AG09319 (cell line): ENCODE measurements at regions not wholly inside any gene's neighbourhood (a gene's known extent, or its start where the extent isn't known, plus 50 kb on each side); places are given as distances from the start of the nearest gene placed in this dataset.
A peak's percentile ranks its signal among the peaks of the same experiment; 100 is the strongest.

Source experiments
- DNase-seq: peaks from one replicate; pipeline ENCODE4 v3.0.0-alpha.2; 2010; ENCODE audit warnings: low read depth; ENCODE audit errors: extremely low read depth
- TF ChIP-seq, protein P1 (sequence below): IDR thresholded peaks from 2 replicates; pipeline ENCODE4 v1.5.1; 2011; ENCODE audit warnings: low read depth, mild to moderate bottlenecking, inconsistent platforms, low read length, moderate library complexity

DNA sequence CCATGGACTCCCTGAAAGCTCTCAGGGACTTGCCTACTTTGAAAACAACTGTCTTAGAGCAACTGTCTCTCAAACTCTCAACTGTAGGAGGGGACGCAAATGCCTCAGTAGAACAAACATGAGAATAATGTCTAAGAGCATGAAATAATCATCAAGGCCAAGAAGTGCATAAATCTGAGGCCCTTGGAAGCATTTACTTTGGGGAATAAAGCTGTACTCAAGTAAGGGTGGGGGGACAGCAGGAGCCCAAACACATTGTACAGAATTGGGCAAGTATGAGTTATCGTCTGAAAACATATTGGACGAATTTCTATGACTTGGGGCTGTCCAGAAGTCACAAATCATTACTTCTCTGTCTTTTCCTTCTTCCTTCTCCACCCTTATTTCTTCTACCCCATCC is 96.3 kb upstream of the HMHB1 start:
- no peak for DNase-seq
- TF ChIP-seq, protein P1, sequence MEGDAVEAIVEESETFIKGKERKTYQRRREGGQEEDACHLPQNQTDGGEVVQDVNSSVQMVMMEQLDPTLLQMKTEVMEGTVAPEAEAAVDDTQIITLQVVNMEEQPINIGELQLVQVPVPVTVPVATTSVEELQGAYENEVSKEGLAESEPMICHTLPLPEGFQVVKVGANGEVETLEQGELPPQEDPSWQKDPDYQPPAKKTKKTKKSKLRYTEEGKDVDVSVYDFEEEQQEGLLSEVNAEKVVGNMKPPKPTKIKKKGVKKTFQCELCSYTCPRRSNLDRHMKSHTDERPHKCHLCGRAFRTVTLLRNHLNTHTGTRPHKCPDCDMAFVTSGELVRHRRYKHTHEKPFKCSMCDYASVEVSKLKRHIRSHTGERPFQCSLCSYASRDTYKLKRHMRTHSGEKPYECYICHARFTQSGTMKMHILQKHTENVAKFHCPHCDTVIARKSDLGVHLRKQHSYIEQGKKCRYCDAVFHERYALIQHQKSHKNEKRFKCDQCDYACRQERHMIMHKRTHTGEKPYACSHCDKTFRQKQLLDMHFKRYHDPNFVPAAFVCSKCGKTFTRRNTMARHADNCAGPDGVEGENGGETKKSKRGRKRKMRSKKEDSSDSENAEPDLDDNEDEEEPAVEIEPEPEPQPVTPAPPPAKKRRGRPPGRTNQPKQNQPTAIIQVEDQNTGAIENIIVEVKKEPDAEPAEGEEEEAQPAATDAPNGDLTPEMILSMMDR, result no peak

DNA sequence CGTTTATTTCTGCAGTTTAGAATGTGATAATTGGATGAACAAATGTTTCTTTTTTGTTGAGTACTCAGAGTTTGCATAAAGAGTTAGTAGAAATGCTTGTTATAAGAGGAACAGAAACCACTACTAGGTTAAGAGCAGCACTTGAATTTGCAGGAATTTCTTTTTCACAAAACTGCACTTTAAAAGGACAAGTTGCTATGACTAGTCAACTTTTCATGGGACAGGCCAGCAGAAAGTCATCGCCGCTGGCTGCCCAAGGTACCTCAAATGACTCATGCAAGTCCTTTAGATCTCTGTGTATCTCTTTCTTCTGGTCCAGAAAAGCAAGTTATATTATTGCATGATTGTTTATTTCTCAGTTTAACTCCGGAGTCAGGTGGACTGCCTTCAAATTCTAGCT is 97.3 kb upstream of the HMHB1 start:
- DNase-seq, result no peak
- TF ChIP-seq, protein P1, result no peak

DNA sequence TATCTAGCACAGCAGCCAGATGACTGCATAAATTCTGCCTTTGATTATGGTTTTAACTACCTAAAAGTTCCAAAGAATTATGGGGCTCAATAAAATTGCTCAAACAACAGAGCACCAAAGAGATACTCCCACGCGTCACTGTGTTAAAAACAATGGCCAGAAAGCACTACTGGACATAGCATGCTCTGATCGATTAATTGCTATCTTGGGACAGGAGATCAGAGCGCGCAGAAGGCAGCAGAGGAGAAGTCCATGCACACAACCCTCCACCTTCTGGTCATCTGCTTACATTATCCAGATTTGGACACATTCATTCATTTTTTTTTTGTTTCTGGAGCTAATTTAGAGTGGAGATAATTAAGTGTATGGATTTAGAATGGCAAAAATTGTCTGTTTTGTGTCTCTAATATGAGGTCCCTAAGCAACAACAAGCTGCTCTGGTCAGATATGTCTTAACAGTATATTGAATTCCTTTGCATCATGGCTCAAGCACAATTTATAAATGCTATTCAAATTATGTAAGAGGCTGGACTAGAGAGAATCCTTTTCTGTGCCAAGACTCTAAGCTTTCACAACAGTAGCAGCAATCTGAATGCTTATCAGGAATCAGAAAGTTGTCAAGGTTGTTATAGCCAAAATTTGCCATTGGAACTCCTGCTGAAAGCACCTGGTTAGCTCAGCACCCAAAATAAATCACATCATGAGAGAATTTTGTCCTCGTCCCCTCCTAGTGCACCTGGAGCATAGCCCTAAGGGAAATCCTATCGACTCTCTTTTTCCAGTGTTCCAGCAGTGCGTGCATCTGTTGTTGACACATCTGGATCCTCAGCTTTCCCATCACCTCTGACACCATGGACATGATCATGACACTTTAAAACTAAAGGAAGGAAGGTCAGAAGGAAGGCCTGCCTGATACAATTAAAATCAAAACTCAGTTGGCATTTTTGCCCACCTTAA is 98.6 kb upstream of the HMHB1 start:
- TF ChIP-seq, protein P1, result no peak
- DNase-seq, result peak; percentile 59

DNA sequence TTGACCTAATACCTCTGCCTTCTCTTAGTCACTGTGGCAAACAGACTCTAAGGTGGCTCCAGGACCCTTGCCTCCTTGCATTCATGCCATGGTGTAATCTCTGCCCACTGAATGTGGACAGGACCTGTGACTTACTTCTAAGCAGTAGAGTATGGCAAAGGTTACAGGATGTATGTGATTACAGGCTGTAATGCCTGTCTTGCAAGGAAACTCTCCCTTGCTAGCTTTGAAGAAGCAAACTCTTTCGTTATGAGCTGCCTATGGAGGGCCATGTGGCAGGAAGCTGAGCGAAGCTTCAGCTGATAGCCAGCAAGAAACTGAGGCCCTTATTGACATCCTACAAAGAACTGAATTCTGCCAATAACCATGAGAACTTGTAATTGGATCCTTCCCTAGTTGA is 103.3 kb upstream of the HMHB1 start:
- no peak for DNase-seq
- TF ChIP-seq, protein P1, result no peak

DNA sequence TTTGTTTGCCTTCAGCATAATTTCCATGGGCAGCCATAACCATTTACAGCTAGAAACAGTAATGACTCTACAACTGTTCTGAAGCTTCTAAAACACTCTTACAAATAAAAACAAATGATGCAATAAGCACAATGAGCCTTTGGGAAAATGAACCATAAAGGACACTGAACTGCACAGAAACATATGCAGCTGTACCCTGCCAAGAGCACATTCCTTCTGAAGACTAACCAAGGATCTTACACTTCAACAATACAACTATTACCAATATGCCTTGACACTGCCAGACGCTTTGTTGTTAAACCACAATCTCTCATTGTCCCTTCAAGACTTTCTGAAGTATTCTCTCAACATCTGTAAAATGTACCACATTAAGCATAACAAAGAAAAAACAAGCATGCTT is 104.2 kb upstream of the HMHB1 start:
- TF ChIP-seq, protein P1, result no peak
- DNase-seq, result peak; percentile 23

DNA sequence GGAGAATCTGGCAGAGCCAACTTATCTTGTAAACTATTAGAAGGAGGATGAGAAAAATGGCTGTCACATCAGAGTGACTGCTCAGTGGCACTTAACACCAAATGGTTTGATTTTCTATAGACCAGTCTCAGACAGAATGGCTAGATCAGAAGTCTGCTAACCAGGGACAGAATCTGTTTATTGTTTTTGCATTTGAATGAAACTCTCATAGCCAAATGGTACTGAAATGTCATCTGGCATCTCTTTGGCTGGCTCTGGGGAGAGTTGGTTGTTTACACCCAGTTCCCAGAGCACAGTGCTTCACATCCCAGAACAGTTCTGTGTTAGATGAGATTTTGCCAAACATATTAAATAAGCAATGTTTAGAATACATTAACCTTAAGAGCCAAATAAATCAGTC is 106.6 kb upstream of the HMHB1 start:
- TF ChIP-seq, protein P1, result no peak
- no peak for DNase-seq

DNA sequence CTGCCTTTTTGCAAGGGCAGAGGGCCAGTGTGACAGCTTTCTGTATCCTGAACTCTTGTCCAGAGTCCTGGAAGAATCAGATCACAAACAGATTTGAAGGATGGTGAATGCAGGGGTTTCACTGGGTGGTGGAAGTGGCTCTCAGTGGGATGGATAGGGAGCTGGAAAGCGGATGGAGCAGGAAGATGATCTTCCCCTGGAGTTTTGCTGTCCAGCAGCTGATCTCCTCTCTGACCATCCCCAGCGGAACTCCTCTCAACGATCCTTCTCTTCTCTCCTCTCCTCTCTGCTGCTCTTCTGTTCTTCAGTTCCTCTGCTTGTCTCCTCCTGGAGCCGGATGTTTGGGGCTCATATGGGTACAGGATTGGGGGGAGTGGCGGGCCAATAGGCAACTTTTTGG is 108.3 kb upstream of the HMHB1 start:
- DNase-seq, result no peak
- TF ChIP-seq, protein P1, result no peak
